Smooth muscle cell (in vitro differentiated cells): ENCODE measurements at regions not wholly inside any gene's neighbourhood (a gene's known extent, or its start where the extent isn't known, plus 50 kb on each side); places are given as distances from the start of the nearest gene placed in this dataset.
"Not testable (repeated sequence)": the region's sequence is repeated elsewhere in the genome, so short reads cannot be mapped to it uniquely, and the experiment has no call there.

Experiments used
- DNase-seq: peaks from one replicate; lab custom pipeline; 2025; ENCODE audit not compliant: unreplicated experiment; lab: John Stamatoyannopoulos, UW
- H2AFZ ChIP-seq: fragments of 200-600 bp; sonication (generic); 2 replicates; pipeline ENCODE4 v1.6.0; 2016; ENCODE audit warnings: antibody characterized with exemption, low read depth, mild to moderate bottlenecking
- H3F3A ChIP-seq: fragments of 200-600 bp; sonication (generic); 2 replicates; pipeline ENCODE4 v1.6.0; 2017; ENCODE audit warnings: antibody characterized with exemption, low read depth
- H3K27ac ChIP-seq: fragments of 200-600 bp; sonication (generic); 2 replicates; pipeline ENCODE4 v1.5.1; 2016; ENCODE audit warnings: low read depth, mild to moderate bottlenecking
- H3K27me3 ChIP-seq: fragments of 200-600 bp; sonication (generic); 2 replicates; pipeline ENCODE4 v1.6.1; 2016; ENCODE audit warnings: low read depth, mild to moderate bottlenecking
- H3K36me3 ChIP-seq: fragments of 200-600 bp; sonication (generic); 2 replicates; pipeline ENCODE4 v1.5.1; 2016; ENCODE audit warnings: low read depth
- H3K4me1 ChIP-seq: fragments of 200-600 bp; sonication (generic); 2 replicates; pipeline ENCODE4 v1.5.1; 2016; ENCODE audit warnings: low read depth
- H3K4me2 ChIP-seq: fragments of 200-600 bp; sonication (generic); 2 replicates; pipeline ENCODE4 v1.6.0; 2016; ENCODE audit warnings: mild to moderate bottlenecking
- H3K4me3 ChIP-seq: fragments of 200-600 bp; sonication (generic); 2 replicates; pipeline ENCODE4 v1.5.1; 2016; ENCODE audit warnings: mild to moderate bottlenecking
- H3K79me2 ChIP-seq: fragments of 200-600 bp; sonication (generic); 2 replicates; pipeline ENCODE4 v1.6.0; 2016; ENCODE audit warnings: low read depth, mild to moderate bottlenecking
- H3K9ac ChIP-seq: fragments of 200-600 bp; sonication (generic); 2 replicates; pipeline ENCODE4 v1.6.0; 2016; ENCODE audit warnings: low read depth
- H3K9me3 ChIP-seq: fragments of 200-600 bp; sonication (generic); replicated peaks from 2 replicates; pipeline ENCODE4 v1.5.1; 2016; ENCODE audit warnings: low read depth
- H4K20me1 ChIP-seq: fragments of 200-600 bp; sonication (generic); 2 replicates; pipeline ENCODE4 v1.6.0; 2016; ENCODE audit warnings: low read depth
- WGBS: methylation state at CpG from one replicate; pipeline ENCODE4 v1.1.7; 2016; ENCODE audit warnings: low lambda C conversion rate; 5-methylcytosine and 5-hydroxymethylcytosine counted together
- TF ChIP-seq, protein P1 (sequence below): fragments of 200-600 bp; sonication (generic); IDR thresholded peaks from 2 replicates; pipeline ENCODE4 v1.5.1; 2017; ENCODE audit warnings: borderline replicate concordance, mild to moderate bottlenecking, antibody characterized with exemption; ENCODE audit not compliant: insufficient read depth, poor library complexity, severe bottlenecking

DNA sequence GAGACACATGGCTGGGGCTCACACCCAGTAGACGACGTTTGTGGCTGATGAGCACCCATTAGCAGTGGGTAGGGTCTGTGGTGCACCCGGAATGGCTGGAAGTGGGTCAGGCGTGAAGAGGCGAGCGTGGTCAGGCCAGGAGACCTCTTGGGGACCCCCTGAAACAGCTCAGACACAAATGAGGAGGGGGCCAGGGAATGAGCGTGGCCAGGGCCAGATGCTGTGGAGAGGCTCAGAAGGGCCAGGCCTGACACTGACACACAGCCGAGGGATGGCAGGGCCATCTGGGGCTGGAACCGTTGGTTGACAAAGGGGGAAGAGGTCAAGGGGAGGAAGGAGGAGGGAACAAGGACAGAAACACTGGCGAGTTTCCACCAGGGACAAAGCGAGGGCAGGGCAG lies 162.8 kb downstream of the SHANK2 start:
- Histone ChIP-seq H3K27me3 (no peaks in the 10 kb centered on the region), H3K36me3 (no peaks in the 10 kb centered on the region), H3F3A (no peaks in the 10 kb centered on the region), H3K4me2 (no peak overlapping the region), H3K79me2 (no peaks in the 10 kb centered on the region), H3K9me3 (no peaks in the 10 kb centered on the region), H3K27ac (no peak overlapping the region), H3K4me3 (no peak overlapping the region), H2AFZ (no peak overlapping the region), H3K4me1 (no peaks in the 10 kb centered on the region), H3K9ac (no peak overlapping the region), H4K20me1 (no peaks in the 10 kb centered on the region)
- DNase-seq, result no peak
- WGBS, result 93% methylated on average over 11 of the region's 11 CpGs
- TF ChIP-seq, protein P1, sequence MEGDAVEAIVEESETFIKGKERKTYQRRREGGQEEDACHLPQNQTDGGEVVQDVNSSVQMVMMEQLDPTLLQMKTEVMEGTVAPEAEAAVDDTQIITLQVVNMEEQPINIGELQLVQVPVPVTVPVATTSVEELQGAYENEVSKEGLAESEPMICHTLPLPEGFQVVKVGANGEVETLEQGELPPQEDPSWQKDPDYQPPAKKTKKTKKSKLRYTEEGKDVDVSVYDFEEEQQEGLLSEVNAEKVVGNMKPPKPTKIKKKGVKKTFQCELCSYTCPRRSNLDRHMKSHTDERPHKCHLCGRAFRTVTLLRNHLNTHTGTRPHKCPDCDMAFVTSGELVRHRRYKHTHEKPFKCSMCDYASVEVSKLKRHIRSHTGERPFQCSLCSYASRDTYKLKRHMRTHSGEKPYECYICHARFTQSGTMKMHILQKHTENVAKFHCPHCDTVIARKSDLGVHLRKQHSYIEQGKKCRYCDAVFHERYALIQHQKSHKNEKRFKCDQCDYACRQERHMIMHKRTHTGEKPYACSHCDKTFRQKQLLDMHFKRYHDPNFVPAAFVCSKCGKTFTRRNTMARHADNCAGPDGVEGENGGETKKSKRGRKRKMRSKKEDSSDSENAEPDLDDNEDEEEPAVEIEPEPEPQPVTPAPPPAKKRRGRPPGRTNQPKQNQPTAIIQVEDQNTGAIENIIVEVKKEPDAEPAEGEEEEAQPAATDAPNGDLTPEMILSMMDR, result no peak

DNA sequence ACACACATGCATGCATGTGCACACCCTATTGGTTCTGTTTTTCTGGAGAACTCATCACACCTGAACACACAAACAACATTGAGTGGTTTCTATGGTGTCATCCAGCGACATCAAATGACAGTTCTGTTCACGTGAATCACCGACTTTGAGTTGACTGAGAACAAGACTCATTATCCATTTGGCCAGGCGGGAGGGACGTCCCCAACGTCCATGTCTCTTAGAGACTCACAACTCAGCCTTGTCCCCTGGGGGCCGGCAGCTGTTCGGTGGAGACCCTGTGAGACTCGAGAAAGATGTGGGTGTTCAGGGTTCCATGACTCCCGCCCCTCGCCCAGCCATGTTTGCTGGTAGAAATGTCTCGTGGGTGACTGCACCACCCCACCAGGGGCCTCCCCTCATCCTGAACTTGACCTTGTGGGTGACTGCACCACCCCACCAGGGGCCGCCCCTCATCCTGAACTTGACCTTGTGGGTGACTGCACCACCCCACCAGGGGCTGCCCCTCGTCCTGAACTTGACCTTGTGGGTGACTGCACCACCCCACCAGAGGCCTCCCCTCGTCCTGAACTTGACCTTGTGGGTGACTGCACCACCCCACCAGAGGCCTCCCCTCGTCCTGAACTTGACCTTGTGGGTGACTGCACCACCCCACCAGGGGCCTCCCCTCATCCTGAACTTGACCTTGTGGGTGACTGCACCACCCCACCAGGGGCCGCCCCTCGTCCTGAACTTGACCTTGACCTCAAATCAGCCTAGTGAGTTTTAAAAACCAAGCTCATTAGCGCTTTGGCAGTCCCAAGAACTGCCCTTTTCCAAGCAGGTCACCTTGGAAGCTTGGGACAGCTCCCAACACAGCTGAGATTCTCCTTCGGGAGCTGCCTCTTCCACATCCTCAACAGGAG lies 163.8 kb downstream of the SHANK2 start:
- not testable (repeated sequence) for H3K79me2 ChIP-seq, H3K36me3 ChIP-seq, H3K4me2 ChIP-seq, H3K4me3 ChIP-seq, H3F3A ChIP-seq, H3K27ac ChIP-seq, H3K9ac ChIP-seq, H3K27me3 ChIP-seq, H2AFZ ChIP-seq, H4K20me1 ChIP-seq, DNase-seq, H3K9me3 ChIP-seq, H3K4me1 ChIP-seq
- WGBS, result 91% methylated on average over 20 of the region's 20 CpGs

DNA sequence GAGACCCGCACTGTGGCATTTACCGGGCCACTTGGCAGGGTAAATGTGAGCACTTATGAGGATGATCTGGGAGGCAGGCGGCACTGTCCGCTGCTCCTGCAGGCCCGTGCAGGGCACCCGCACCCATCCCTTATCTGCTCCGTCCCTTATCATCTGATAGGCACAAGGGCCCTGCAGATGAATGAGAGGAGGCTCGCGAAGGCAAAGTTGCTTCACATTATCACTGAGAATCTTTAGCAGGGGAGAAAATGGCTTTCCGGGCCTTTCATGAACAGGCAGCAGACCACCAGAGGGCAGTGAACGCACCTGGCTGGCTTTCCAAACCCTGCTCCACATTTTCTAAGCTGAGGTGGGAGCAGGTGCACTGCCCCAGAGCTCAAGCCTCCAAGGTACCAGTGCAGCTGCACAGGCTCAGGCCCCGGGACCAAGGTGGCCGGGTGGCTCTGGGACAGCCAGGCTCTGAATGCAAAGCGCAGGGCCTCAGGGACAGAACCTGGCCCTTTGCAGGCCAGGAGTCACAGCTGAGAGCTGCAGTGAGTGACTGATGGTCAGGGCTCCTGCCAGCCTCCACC lies 165.6 kb downstream of the SHANK2 start:
- Histone ChIP-seq H3K27ac (no peak overlapping the region), H4K20me1 (no peaks in the 10 kb centered on the region), H2AFZ (no peak overlapping the region), H3F3A (no peaks in the 10 kb centered on the region), H3K9me3 (no peaks in the 10 kb centered on the region), H3K79me2 (no peaks in the 10 kb centered on the region), H3K4me2 (no peak overlapping the region), H3K9ac (no peak overlapping the region), H3K4me3 (no peak overlapping the region), H3K27me3 (no peaks in the 10 kb centered on the region), H3K36me3 (no peaks in the 10 kb centered on the region), H3K4me1 (no peaks in the 10 kb centered on the region)
- no peak for DNase-seq
- 56% methylated on average over 14 of the region's 14 CpGs for WGBS
- TF ChIP-seq, protein P1, result peak; percentile 59

DNA sequence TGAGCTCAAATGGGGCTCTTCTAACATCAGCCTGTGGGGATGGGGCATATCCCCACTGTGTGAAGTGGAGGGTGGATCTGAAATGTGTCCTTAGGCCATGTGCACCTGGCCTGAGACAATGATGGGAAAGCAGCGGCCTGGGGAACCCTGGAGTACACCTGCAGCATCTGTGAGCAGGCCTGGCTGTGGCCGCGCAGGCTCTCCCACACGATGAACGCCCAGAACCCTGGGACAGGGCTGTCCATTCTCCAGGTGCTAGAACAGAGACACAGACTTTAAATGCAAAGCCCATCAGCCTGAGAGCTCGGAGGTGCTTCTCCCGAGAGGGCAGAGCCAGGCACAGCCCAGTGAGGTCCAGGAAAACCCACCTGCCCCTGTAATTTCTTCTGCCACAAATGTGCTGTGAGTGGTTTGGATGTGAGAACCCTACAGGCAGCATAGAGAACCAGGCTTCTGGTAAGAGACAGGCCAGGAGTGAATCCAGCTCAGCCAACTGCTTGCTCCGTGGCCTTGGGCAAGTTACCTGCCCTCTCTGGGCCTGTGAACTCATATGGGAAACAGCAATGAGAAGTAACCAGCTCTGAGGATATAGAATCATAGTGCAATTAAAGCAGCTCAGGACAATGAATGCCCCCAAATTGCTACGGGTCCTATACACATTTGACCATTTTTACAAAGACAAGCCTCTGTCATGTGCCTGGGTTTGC lies 167.9 kb downstream of the SHANK2 start:
- Histone ChIP-seq H3K9ac (no peak overlapping the region), H3K4me2 (no peak overlapping the region), H3K27me3 (no peaks in the 10 kb centered on the region), H3K4me1 (no peaks in the 10 kb centered on the region), H3K9me3 (no peaks in the 10 kb centered on the region), H3K79me2 (no peaks in the 10 kb centered on the region), H3K36me3 (no peaks in the 10 kb centered on the region), H3K4me3 (no peak overlapping the region), H2AFZ (no peak overlapping the region), H3K27ac (no peak overlapping the region), H4K20me1 (no peaks in the 10 kb centered on the region), H3F3A (no peaks in the 10 kb centered on the region)
- DNase-seq, result no peak
- TF ChIP-seq, protein P1, result no peak
- 93% methylated on average over 9 of the region's 9 CpGs for WGBS
